ENCODE measurements at regions not wholly inside any gene's neighbourhood (a gene's known extent, or its start where the extent isn't known, plus 50 kb on each side); places are given as distances from the start of the nearest gene placed in this dataset.
A peak's percentile ranks its signal among the peaks of the same experiment; 100 is the strongest.

- no peak overlapping the region for H3K4me3 Mint-ChIP-seq
- peaks cover 4% of the 10 kb centered on the region for H3K36me3 Mint-ChIP-seq (ENCODE audit: low read depth)
- peaks cover 14% of the 10 kb centered on the region for H3K9me3 Mint-ChIP-seq
- H3K4me1 Mint-ChIP-seq = peaks cover 36% of the 10 kb centered on the region
- no peaks in the 10 kb centered on the region for H3K27me3 Mint-ChIP-seq (ENCODE audit: low read depth)
- no peak for TF ChIP-seq CTCF (IDR thresholded peaks at IDR 0.05; ENCODE audit: unreplicated experiment in 3 of 3)
- peak overlapping the region; percentile 97 to 98 (median 98) for H3K27ac Mint-ChIP-seq
These were observed 126.9 kb upstream of the CYP1B1 start for GRCh38 chr2:38202713-38203445.

GRCh38 chr2:38201784-38202183 is 125.8 kb upstream of the CYP1B1 start:
- peaks cover 4% of the 10 kb centered on the region for H3K36me3 Mint-ChIP-seq (ENCODE audit: low read depth)
- peak overlapping the region; percentile 97 to 98 (median 98) for H3K27ac Mint-ChIP-seq
- peaks cover 36% of the 10 kb centered on the region for H3K4me1 Mint-ChIP-seq
- no peak for TF ChIP-seq CTCF (IDR thresholded peaks at IDR 0.05; ENCODE audit: unreplicated experiment in 3 of 3)
- H3K27me3 Mint-ChIP-seq (ENCODE audit: low read depth) = no peaks in the 10 kb centered on the region
- H3K9me3 Mint-ChIP-seq = peaks cover 11% of the 10 kb centered on the region
- no peak overlapping the region for H3K4me3 Mint-ChIP-seq

GRCh38 chr2:38200598-38200997 is 124.6 kb upstream of the CYP1B1 start:
- peaks cover 42% of the 10 kb centered on the region for H3K4me1 Mint-ChIP-seq
- peaks cover 7% of the 10 kb centered on the region for H3K9me3 Mint-ChIP-seq
- H3K27me3 Mint-ChIP-seq (ENCODE audit: low read depth) = no peaks in the 10 kb centered on the region
- peak overlapping the region in 1 of 3 experiments; percentile 51 for H3K4me3 Mint-ChIP-seq
- H3K36me3 Mint-ChIP-seq (ENCODE audit: low read depth) = peaks cover 4% of the 10 kb centered on the region
- H3K27ac Mint-ChIP-seq = peak overlapping the region; percentile 97 to 98 (median 98)
- no peak for TF ChIP-seq CTCF (IDR thresholded peaks at IDR 0.05; ENCODE audit: unreplicated experiment in 3 of 3)

- H3K4me1 Mint-ChIP-seq = peaks cover 42% of the 10 kb centered on the region
- no peaks in the 10 kb centered on the region for H3K9me3 Mint-ChIP-seq
- H3K27me3 Mint-ChIP-seq (ENCODE audit: low read depth) = no peaks in the 10 kb centered on the region
- peak overlapping the region; percentile 70 to 98 (median 97) for H3K27ac Mint-ChIP-seq
- no peaks in the 10 kb centered on the region for H3K36me3 Mint-ChIP-seq (ENCODE audit: low read depth)
- no peak for TF ChIP-seq CTCF (IDR thresholded peaks at IDR 0.05; ENCODE audit: unreplicated experiment in 3 of 3)
- no peak overlapping the region for H3K4me3 Mint-ChIP-seq
These were observed 123.2 kb upstream of the CYP1B1 start for GRCh38 chr2:38199127-38199526.

- TF ChIP-seq CTCF (IDR thresholded peaks at IDR 0.05; ENCODE audit: unreplicated experiment in 3 of 3) = no peak
- no peaks in the 10 kb centered on the region for H3K36me3 Mint-ChIP-seq (ENCODE audit: low read depth)
- H3K9me3 Mint-ChIP-seq = no peaks in the 10 kb centered on the region
- peak overlapping the region in 2 of 3 experiments; percentile 9 to 27 for H3K27ac Mint-ChIP-seq
- H3K4me3 Mint-ChIP-seq = no peak overlapping the region
- H3K4me1 Mint-ChIP-seq = peaks cover 28% of the 10 kb centered on the region
- H3K27me3 Mint-ChIP-seq (ENCODE audit: low read depth) = no peaks in the 10 kb centered on the region
These were observed 118.8 kb upstream of the CYP1B1 start for GRCh38 chr2:38194751-38195150.

- Mint-ChIP-seq H3K27ac (peak overlapping the region in 2 of 3 experiments; percentile 53 to 68), H3K4me1 (peaks cover 28% of the 10 kb centered on the region), H3K9me3 (no peaks in the 10 kb centered on the region), H3K4me3 (no peak overlapping the region), H3K36me3 (ENCODE audit: low read depth) (no peaks in the 10 kb centered on the region), H3K27me3 (ENCODE audit: low read depth) (no peaks in the 10 kb centered on the region)
- TF ChIP-seq CTCF (IDR thresholded peaks at IDR 0.05; ENCODE audit: unreplicated experiment in 3 of 3) = no peak
These were observed 117.0 kb upstream of the CYP1B1 start for GRCh38 chr2:38192976-38193375.
